ENCODE measurements at regions not wholly inside any gene's neighbourhood (a gene's known extent, or its start where the extent isn't known, plus 50 kb on each side); places are given as distances from the start of the nearest gene placed in this dataset.

- TF ChIP-seq, protein P1, sequence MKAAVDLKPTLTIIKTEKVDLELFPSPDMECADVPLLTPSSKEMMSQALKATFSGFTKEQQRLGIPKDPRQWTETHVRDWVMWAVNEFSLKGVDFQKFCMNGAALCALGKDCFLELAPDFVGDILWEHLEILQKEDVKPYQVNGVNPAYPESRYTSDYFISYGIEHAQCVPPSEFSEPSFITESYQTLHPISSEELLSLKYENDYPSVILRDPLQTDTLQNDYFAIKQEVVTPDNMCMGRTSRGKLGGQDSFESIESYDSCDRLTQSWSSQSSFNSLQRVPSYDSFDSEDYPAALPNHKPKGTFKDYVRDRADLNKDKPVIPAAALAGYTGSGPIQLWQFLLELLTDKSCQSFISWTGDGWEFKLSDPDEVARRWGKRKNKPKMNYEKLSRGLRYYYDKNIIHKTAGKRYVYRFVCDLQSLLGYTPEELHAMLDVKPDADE (conservative IDR thresholded peaks at IDR 0.05; ENCODE audit: control insufficient read depth, low read depth, low read length), result no peak
- TF ChIP-seq CTCF (IDR thresholded peaks at IDR 0.05 in 2 of 3, conservative IDR thresholded peaks at IDR 0.05 in 1 of 3; ENCODE audit: insufficient read depth in 2 of 3, low read depth in 1 of 3, low read length in 3 of 3), result no peak
Measured at GRCh38 chr15:100788418-100789105, 91.1 kb upstream of the ALDH1A3 start.

All from K562 (cell line).